ENCODE measurements at regions not wholly inside any gene's neighbourhood (a gene's known extent, or its start where the extent isn't known, plus 50 kb on each side); places are given as distances from the start of the nearest gene placed in this dataset.
"Not testable (repeated sequence)": the region's sequence is repeated elsewhere in the genome, so short reads cannot be mapped to it uniquely, and the experiment has no call there.

GRCh38 chr1:224040006-224040405 is 73.9 kb upstream of the FBXO28 start:
- ATAC-seq (ENCODE audit: insufficient read depth, low FRiP score): not testable (repeated sequence)
- 82 to 83% methylated on average over 6 of the region's 6 CpGs for WGBS, 2 donors

GRCh38 chr1:224038832-224039231 is 75.1 kb upstream of the FBXO28 start:
- not testable (repeated sequence) for DNase-seq; ATAC-seq (ENCODE audit: insufficient read depth, low FRiP score); H3K4me1 ChIP-seq (ENCODE audit: control insufficient read depth in 5 of 5, insufficient read depth in 5 of 5, low read length in 5 of 5); H3K4me3 ChIP-seq; H3K36me3 ChIP-seq (ENCODE audit: control insufficient read depth in 4 of 4, insufficient read depth in 4 of 4, low read length in 4 of 4); H3K27ac ChIP-seq (ENCODE audit: low read depth in 1 of 2, low read length in 1 of 2); H3K9me3 ChIP-seq (ENCODE audit: control insufficient read depth in 4 of 4, insufficient read depth in 3 of 4, low read length in 3 of 4); H3K9ac ChIP-seq (ENCODE audit: insufficient read depth in 1 of 2, low read length in 2 of 2); H3K27me3 ChIP-seq (ENCODE audit: control insufficient read depth in 3 of 3, insufficient read depth in 3 of 3, low read length in 2 of 3)
- WGBS, 2 donors: 88 to 94% methylated on average over 2 of the region's 2 CpGs

More at GRCh38 chr1:224040006-224040405, 73.9 kb upstream of the FBXO28 start:
- H3K36me3 ChIP-seq (ENCODE audit: control insufficient read depth in 4 of 4, insufficient read depth in 4 of 4, low read length in 4 of 4); H3K4me3 ChIP-seq; H3K27ac ChIP-seq (ENCODE audit: low read depth in 1 of 2, low read length in 1 of 2); DNase-seq; H3K27me3 ChIP-seq (ENCODE audit: control insufficient read depth in 3 of 3, insufficient read depth in 3 of 3, low read length in 2 of 3); H3K9me3 ChIP-seq (ENCODE audit: control insufficient read depth in 4 of 4, insufficient read depth in 3 of 4, low read length in 3 of 4); H3K9ac ChIP-seq (ENCODE audit: insufficient read depth in 1 of 2, low read length in 2 of 2); H3K4me1 ChIP-seq (ENCODE audit: control insufficient read depth in 5 of 5, insufficient read depth in 5 of 5, low read length in 5 of 5): not testable (repeated sequence)

DNA sequence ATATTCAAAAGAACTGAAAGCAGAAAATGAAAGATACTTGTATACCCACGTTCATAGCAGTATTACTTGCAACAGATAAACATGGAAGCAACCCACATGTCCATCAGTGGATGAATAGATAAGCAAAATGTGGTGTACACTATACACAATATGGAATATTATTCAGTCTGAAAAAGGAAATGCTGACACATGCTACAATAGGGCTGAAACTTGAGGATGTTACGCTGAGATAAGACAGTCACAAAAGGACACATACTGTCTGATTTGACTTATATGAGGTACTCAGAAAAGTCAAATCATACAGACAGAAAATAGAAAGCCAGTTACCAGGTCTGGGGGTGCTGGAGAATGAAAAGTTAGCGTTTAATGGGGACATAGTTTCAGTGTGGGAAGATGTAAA is 76.5 kb upstream of the FBXO28 start:
- not testable (repeated sequence) for DNase-seq; H3K27ac ChIP-seq (ENCODE audit: low read depth in 1 of 2, low read length in 1 of 2); H3K4me3 ChIP-seq; H3K4me1 ChIP-seq (ENCODE audit: control insufficient read depth in 5 of 5, insufficient read depth in 5 of 5, low read length in 5 of 5); H3K9ac ChIP-seq (ENCODE audit: insufficient read depth in 1 of 2, low read length in 2 of 2); H3K9me3 ChIP-seq (ENCODE audit: control insufficient read depth in 4 of 4, insufficient read depth in 3 of 4, low read length in 3 of 4); H3K27me3 ChIP-seq (ENCODE audit: control insufficient read depth in 3 of 3, insufficient read depth in 3 of 3, low read length in 2 of 3); ATAC-seq (ENCODE audit: insufficient read depth, low FRiP score); H3K36me3 ChIP-seq (ENCODE audit: control insufficient read depth in 4 of 4, insufficient read depth in 4 of 4, low read length in 4 of 4)
- 72 to 86% methylated on average over 3 of the region's 3 CpGs for WGBS, 2 donors

DNA sequence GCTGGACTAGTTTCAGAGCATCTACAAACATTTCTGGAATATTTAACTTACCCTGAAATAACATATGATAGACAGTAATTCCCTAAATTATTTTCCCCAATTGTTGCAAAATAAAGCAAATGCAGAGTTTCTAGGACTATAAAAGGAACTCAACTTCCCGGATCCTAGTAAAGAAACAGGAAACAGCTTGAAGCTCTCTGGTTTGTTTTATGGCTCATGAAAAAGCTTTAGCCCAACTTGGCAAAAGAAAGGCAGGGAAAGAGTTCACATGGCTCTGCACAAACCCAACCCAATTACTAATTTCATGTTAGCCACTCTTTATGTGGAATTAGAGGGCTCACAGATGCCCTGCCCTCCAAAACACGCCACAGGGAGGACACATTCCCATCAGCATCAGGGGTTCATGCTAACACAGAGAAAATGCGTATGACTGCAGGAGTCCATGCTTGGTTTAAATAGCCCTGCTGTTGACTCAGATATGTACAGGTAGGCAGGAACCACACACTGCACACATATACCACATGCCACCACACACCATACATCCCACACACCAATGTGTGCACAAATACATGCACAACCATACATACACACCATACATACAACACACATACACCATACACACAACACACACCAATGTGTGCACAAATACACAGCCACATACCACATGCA is 81.2 kb upstream of the FBXO28 start:
- not testable (repeated sequence) for ATAC-seq (ENCODE audit: insufficient read depth, low FRiP score); H3K27ac ChIP-seq (ENCODE audit: low read depth in 1 of 2, low read length in 1 of 2); H3K36me3 ChIP-seq (ENCODE audit: control insufficient read depth in 4 of 4, insufficient read depth in 4 of 4, low read length in 4 of 4); DNase-seq; H3K9ac ChIP-seq (ENCODE audit: insufficient read depth in 1 of 2, low read length in 2 of 2); H3K4me1 ChIP-seq (ENCODE audit: control insufficient read depth in 5 of 5, insufficient read depth in 5 of 5, low read length in 5 of 5); H3K4me3 ChIP-seq; H3K9me3 ChIP-seq (ENCODE audit: control insufficient read depth in 4 of 4, insufficient read depth in 3 of 4, low read length in 3 of 4); H3K27me3 ChIP-seq (ENCODE audit: control insufficient read depth in 3 of 3, insufficient read depth in 3 of 3, low read length in 2 of 3)
- WGBS, 2 donors: 36 to 78% methylated on average over 1 to 2 of the region's 3 CpGs

- H3K27ac ChIP-seq (ENCODE audit: low read depth in 1 of 2, low read length in 1 of 2); ATAC-seq (ENCODE audit: insufficient read depth, low FRiP score); H3K27me3 ChIP-seq (ENCODE audit: control insufficient read depth in 3 of 3, insufficient read depth in 3 of 3, low read length in 2 of 3); H3K9ac ChIP-seq (ENCODE audit: insufficient read depth in 1 of 2, low read length in 2 of 2); DNase-seq; H3K4me1 ChIP-seq (ENCODE audit: control insufficient read depth in 5 of 5, insufficient read depth in 5 of 5, low read length in 5 of 5); H3K4me3 ChIP-seq; H3K36me3 ChIP-seq (ENCODE audit: control insufficient read depth in 4 of 4, insufficient read depth in 4 of 4, low read length in 4 of 4); H3K9me3 ChIP-seq (ENCODE audit: control insufficient read depth in 4 of 4, insufficient read depth in 3 of 4, low read length in 3 of 4): not testable (repeated sequence)
- WGBS, 2 donors: 57 to 72% methylated on average over 2 of the region's 3 CpGs
Measured at GRCh38 chr1:224031986-224032385, 81.9 kb upstream of the FBXO28 start.

- H3K36me3 ChIP-seq (ENCODE audit: control insufficient read depth in 4 of 4, insufficient read depth in 4 of 4, low read length in 4 of 4); ATAC-seq (ENCODE audit: insufficient read depth, low FRiP score); H3K4me1 ChIP-seq (ENCODE audit: control insufficient read depth in 5 of 5, insufficient read depth in 5 of 5, low read length in 5 of 5); H3K27ac ChIP-seq (ENCODE audit: low read depth in 1 of 2, low read length in 1 of 2); H3K9ac ChIP-seq (ENCODE audit: insufficient read depth in 1 of 2, low read length in 2 of 2); H3K9me3 ChIP-seq (ENCODE audit: control insufficient read depth in 4 of 4, insufficient read depth in 3 of 4, low read length in 3 of 4); H3K27me3 ChIP-seq (ENCODE audit: control insufficient read depth in 3 of 3, insufficient read depth in 3 of 3, low read length in 2 of 3); DNase-seq; H3K4me3 ChIP-seq: not testable (repeated sequence)
- 82 to 91% methylated on average over 6 of the region's 6 CpGs for WGBS, 2 donors
Measured at GRCh38 chr1:224030257-224030656, 83.7 kb upstream of the FBXO28 start.

DNA sequence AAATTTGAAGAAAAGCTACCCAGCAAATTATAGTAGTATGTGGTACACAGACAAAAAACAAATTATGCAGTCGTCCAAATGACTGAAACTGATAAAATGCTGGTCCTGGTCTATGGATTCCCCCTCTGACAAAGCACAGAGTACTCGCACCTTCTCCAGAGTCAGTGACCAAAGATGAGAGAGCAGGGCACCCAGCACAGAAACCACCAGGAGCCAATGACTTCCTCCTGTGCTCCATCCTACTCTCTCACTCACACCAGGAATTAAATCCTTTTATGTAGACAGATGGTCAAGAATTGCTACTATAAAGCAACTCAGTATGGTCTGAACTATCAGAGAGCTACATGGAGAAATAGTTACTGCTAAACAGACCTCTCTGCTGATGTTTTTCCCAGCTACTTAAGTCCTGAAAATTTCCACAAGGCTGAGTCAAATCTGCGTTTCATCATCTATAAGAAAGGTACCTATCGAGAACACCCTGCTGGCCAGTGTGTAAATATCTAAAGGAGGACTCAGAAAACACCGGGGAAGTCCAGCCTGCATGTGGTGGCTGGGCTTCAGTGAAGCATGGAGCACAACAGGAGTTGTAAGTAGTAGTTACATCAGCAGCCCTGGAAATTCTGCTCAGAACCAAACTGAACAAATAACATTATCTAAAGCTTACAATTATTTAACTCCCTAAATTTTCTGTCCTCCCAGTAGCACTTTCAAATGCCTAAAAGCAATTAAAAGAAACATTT is 84.5 kb upstream of the FBXO28 start:
- H3K36me3 ChIP-seq (ENCODE audit: control insufficient read depth in 4 of 4, insufficient read depth in 4 of 4, low read length in 4 of 4); ATAC-seq (ENCODE audit: insufficient read depth, low FRiP score); H3K9me3 ChIP-seq (ENCODE audit: control insufficient read depth in 4 of 4, insufficient read depth in 3 of 4, low read length in 3 of 4); H3K27me3 ChIP-seq (ENCODE audit: control insufficient read depth in 3 of 3, insufficient read depth in 3 of 3, low read length in 2 of 3); H3K27ac ChIP-seq (ENCODE audit: low read depth in 1 of 2, low read length in 1 of 2); H3K4me3 ChIP-seq; H3K4me1 ChIP-seq (ENCODE audit: control insufficient read depth in 5 of 5, insufficient read depth in 5 of 5, low read length in 5 of 5); DNase-seq; H3K9ac ChIP-seq (ENCODE audit: insufficient read depth in 1 of 2, low read length in 2 of 2): not testable (repeated sequence)
- 72 to 77% methylated on average over 3 to 4 of the region's 5 CpGs for WGBS, 2 donors

GRCh38 chr1:224028802-224029201 is 85.1 kb upstream of the FBXO28 start:
- H3K27ac ChIP-seq (ENCODE audit: low read depth in 1 of 2, low read length in 1 of 2); H3K36me3 ChIP-seq (ENCODE audit: control insufficient read depth in 4 of 4, insufficient read depth in 4 of 4, low read length in 4 of 4); H3K27me3 ChIP-seq (ENCODE audit: control insufficient read depth in 3 of 3, insufficient read depth in 3 of 3, low read length in 2 of 3); H3K4me1 ChIP-seq (ENCODE audit: control insufficient read depth in 5 of 5, insufficient read depth in 5 of 5, low read length in 5 of 5); H3K9ac ChIP-seq (ENCODE audit: insufficient read depth in 1 of 2, low read length in 2 of 2); DNase-seq; H3K4me3 ChIP-seq; ATAC-seq (ENCODE audit: insufficient read depth, low FRiP score); H3K9me3 ChIP-seq (ENCODE audit: control insufficient read depth in 4 of 4, insufficient read depth in 3 of 4, low read length in 3 of 4): not testable (repeated sequence)
- WGBS, 2 donors: 96 to 97% methylated on average over 3 of the region's 3 CpGs

All from lung (tissue), 9 donors.